ENCODE measurements at regions not wholly inside any gene's neighbourhood (a gene's known extent, or its start where the extent isn't known, plus 50 kb on each side); places are given as distances from the start of the nearest gene placed in this dataset.
A peak's percentile ranks its signal among the peaks of the same experiment; 100 is the strongest.

DNA sequence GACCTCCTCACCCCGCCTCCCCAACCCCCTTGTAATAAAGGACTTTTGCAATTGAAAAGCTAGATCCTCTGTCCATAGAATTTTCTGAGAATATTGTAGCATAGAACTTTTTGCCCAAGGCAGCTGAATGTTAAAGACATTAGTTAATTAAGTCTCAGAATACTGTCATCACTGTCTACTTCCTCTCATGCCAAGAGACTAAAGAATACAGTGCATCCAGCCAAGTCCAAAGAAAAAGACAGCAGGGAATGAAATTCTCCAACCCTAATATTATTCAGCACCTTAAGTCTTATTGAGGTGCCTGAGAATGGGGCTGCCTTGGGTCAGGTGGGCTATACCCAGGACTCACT, 313.3 kb upstream of the GATB start:
- Mint-ChIP-seq H3K27ac (ENCODE audit: low read depth, unreplicated experiment) (no peak overlapping the region), H3K4me1 (ENCODE audit: insufficient read depth, unreplicated experiment) (no peaks in the 10 kb centered on the region), H3K9me3 (ENCODE audit: unreplicated experiment) (no peaks in the 10 kb centered on the region), H3K27me3 (ENCODE audit: insufficient read depth, unreplicated experiment) (no peaks in the 10 kb centered on the region), H3K36me3 (ENCODE audit: insufficient read depth, unreplicated experiment) (no peaks in the 10 kb centered on the region), H3K4me3 (ENCODE audit: unreplicated experiment) (no peak overlapping the region)
- no TSS peak for BruUV-seq (replicated peaks)
- intact Hi-C loops (cut with micrococcal nuclease), result no loop called here
- no peak for DNase-seq (ENCODE audit: unreplicated experiment)
- ChIA-PET POLR2A (interaction anchor here (0.6 kb wide), 1 partner anchor 249 kb away, joined by 3 read pairs; no protein-coding TSS in a partner anchor), CTCF (interaction anchor here (0.6 to 0.7 kb wide), 2 partner anchors 275 to 645 kb away, joined by 4 read pairs; no protein-coding TSS in a partner anchor)
- TF ChIP-seq, protein P1, sequence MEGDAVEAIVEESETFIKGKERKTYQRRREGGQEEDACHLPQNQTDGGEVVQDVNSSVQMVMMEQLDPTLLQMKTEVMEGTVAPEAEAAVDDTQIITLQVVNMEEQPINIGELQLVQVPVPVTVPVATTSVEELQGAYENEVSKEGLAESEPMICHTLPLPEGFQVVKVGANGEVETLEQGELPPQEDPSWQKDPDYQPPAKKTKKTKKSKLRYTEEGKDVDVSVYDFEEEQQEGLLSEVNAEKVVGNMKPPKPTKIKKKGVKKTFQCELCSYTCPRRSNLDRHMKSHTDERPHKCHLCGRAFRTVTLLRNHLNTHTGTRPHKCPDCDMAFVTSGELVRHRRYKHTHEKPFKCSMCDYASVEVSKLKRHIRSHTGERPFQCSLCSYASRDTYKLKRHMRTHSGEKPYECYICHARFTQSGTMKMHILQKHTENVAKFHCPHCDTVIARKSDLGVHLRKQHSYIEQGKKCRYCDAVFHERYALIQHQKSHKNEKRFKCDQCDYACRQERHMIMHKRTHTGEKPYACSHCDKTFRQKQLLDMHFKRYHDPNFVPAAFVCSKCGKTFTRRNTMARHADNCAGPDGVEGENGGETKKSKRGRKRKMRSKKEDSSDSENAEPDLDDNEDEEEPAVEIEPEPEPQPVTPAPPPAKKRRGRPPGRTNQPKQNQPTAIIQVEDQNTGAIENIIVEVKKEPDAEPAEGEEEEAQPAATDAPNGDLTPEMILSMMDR (IDR thresholded peaks at IDR 0.05; ENCODE audit: unreplicated experiment), result no peak

GRCh38 chr4:152073351-152074087, 312.7 kb upstream of the GATB start:
- Mint-ChIP-seq H3K9me3 (ENCODE audit: unreplicated experiment) (no peaks in the 10 kb centered on the region), H3K4me1 (ENCODE audit: insufficient read depth, unreplicated experiment) (no peaks in the 10 kb centered on the region), H3K27ac (ENCODE audit: low read depth, unreplicated experiment) (no peak overlapping the region), H3K36me3 (ENCODE audit: insufficient read depth, unreplicated experiment) (no peaks in the 10 kb centered on the region), H3K4me3 (ENCODE audit: unreplicated experiment) (no peak overlapping the region), H3K27me3 (ENCODE audit: insufficient read depth, unreplicated experiment) (no peaks in the 10 kb centered on the region)
- peak; percentile 26 for DNase-seq (ENCODE audit: unreplicated experiment)
- BruUV-seq (replicated peaks), result no TSS peak
- intact Hi-C loops (cut with micrococcal nuclease), result no loop called here
- ChIA-PET CTCF (interaction anchor here (0.6 to 0.7 kb wide), 2 partner anchors 275 to 644 kb away, joined by 4 read pairs; no protein-coding TSS in a partner anchor), POLR2A (no interaction called here)
- TF ChIP-seq, protein P1 (IDR thresholded peaks at IDR 0.05; ENCODE audit: unreplicated experiment), result no peak

- no peaks in the 10 kb centered on the region for H3K9me3 Mint-ChIP-seq (ENCODE audit: unreplicated experiment)
- ChIA-PET POLR2A (interaction anchor here (0.6 kb wide), 1 partner anchor 151 kb away, joined by 4 read pairs; no protein-coding TSS in a partner anchor), CTCF (no interaction called here)
- no peak overlapping the region for H3K4me3 Mint-ChIP-seq (ENCODE audit: unreplicated experiment)
- DNase-seq (ENCODE audit: unreplicated experiment), result no peak
- TF ChIP-seq, protein P1 (IDR thresholded peaks at IDR 0.05; ENCODE audit: unreplicated experiment), result no peak
- intact Hi-C loops (cut with micrococcal nuclease), result no loop called here
- H3K36me3 Mint-ChIP-seq (ENCODE audit: insufficient read depth, unreplicated experiment), result no peaks in the 10 kb centered on the region
- BruUV-seq (replicated peaks), result no TSS peak
- no peaks in the 10 kb centered on the region for H3K4me1 Mint-ChIP-seq (ENCODE audit: insufficient read depth, unreplicated experiment)
- no peaks in the 10 kb centered on the region for H3K27me3 Mint-ChIP-seq (ENCODE audit: insufficient read depth, unreplicated experiment)
- no peak overlapping the region for H3K27ac Mint-ChIP-seq (ENCODE audit: low read depth, unreplicated experiment)
These were observed 312.1 kb upstream of the GATB start for GRCh38 chr4:152072906-152073305.

DNA sequence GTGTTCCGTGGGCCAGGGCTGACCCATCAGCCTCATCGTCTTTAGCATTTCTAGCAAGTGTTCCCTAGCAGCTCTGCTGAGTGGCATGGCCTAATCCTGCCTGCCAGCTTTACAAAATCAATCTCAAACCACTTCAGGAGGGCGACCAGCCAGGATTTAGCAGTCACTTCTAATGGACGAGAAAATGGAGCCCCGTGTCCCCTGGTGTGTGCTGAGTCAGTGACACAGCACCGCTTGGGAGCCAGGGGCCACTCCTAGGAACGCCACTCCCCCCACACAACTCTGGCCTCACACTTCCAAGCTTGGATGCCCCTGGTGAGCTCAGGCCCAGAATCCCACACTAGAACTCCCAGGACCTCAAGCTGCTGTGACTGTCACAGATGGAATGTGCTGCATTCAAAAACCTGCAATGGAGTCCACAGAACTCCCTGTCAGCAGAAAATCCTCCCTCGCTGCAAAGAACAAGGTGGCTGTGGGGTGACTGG, 311.2 kb upstream of the GATB start:
- TF ChIP-seq, protein P1 (IDR thresholded peaks at IDR 0.05; ENCODE audit: unreplicated experiment), result no peak

More for the DNA sequence above, 311.2 kb upstream of the GATB start:
- intact Hi-C loops (cut with micrococcal nuclease), result no loop called here
- no peak overlapping the region for H3K27ac Mint-ChIP-seq (ENCODE audit: low read depth, unreplicated experiment)
- ChIA-PET CTCF (no interaction called here), POLR2A (no interaction called here)
- no peaks in the 10 kb centered on the region for H3K4me1 Mint-ChIP-seq (ENCODE audit: insufficient read depth, unreplicated experiment)
- DNase-seq (ENCODE audit: unreplicated experiment), result no peak
- H3K27me3 Mint-ChIP-seq (ENCODE audit: insufficient read depth, unreplicated experiment), result no peaks in the 10 kb centered on the region
- no peak overlapping the region for H3K4me3 Mint-ChIP-seq (ENCODE audit: unreplicated experiment)
- H3K9me3 Mint-ChIP-seq (ENCODE audit: unreplicated experiment), result no peaks in the 10 kb centered on the region
- no TSS peak for BruUV-seq (replicated peaks)
- H3K36me3 Mint-ChIP-seq (ENCODE audit: insufficient read depth, unreplicated experiment), result no peaks in the 10 kb centered on the region

Measured in MCF 10A (cell line).